NCI-H2081 (cell line): ENCODE measurements at regions not wholly inside any gene's neighbourhood (a gene's known extent, or its start where the extent isn't known, plus 50 kb on each side); places are given as distances from the start of the nearest gene placed in this dataset.

Experiments used
- DNase-seq, 2 experiments: peaks; one replicate each; lab custom pipeline; 2025; lab: John Stamatoyannopoulos, UW

DNA sequence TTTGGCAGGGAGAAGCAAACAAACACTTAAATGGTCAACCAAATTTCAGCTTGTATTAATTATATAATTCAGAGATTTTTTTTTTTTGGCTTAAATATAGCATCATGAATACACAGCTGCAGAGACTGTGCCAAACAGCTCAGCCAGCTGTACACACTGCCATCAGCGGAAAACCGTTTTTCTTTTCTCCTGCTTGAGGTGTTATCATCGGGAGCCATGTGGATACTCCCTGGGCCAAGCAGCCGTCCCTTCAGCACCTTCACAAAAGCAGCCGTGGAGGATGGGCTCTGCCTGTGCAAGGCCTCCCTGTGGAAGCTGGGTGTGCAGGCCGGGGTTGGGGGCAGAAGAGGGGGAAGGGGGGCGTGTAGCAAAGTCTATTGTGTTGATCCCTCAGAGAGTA, 85.0 kb downstream of the NUF2 start:
- peak; percentile 99 to 100 for DNase-seq

DNA sequence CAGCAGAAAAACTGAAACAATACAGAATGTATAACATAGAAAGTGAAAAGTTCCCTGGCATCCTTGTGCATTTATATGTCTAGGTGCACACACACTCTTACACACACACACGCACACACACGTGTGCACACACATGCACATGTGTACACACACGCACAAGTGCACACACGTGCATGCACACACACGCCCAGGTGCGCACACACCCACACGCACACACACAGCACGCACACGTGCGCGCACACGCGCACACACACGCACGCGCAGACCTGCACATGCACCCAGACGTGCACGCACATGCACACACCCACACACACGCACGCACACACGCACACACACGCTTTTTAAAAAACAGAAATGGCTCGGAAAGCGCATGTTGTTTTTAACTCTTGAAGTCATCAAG, 86.5 kb downstream of the NUF2 start:
- DNase-seq = no peak

DNA sequence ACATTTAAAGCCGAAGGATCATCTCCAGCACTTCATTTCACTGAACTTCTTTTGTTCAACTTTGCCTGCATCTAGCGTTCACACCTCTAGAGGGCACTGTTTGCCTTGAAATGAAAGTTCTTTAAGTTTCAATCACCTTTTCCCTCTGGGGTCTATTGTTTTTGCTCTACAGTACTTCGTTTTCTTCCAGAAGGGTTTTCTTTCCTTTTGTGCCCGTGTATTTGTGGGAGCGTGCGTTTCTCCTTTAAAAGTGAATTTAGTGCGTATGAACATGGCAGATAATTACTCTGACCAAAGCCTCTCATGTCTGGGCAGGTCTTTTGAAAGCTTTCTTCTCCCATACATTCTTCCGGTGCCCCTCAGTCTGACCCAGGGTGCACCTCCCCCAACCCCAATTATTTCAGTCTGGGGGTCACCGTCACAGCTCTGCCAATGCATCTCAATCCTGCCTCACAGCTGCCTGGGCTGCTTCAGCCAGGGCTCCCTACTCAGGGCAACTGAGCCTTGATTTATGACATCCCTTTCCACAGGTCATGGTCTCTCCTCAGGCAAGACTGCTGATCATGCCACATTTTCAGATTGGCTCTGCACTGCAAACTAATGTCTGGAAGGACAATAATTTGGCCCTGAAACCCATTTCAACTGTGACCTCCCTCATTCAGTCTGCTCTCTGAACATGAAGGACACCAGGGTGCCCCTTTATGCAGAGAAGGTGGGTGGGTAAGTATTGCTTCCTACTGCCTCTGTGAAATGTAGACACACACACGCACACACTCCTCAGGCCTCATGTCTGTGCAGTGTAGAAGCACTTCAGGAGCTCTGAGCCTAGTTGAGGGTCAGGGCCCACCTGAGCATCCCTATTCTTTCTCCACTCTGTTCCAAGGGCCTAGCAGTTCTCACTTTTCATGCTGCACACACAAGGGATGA, 88.6 kb downstream of the NUF2 start:
- peak; percentile 92 to 93 for DNase-seq

DNA sequence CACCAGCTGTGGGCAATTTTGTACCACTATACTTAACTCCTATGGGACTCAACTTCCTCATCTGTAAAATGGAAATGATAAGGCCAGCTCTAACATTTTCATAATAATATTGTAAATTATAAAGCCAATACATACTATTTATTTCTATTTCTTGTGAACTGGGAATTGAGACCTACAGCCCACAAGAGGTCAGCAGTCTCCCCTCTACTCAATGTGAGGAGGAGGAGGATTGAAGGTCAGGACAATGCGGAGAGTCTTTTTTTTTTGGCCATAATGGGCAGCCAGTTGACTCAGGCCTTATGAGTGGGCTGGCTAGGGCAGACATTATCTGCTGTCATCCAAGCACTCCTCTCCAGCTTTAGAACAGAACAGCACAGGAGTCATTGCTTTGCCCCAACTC, 90.5 kb downstream of the NUF2 start:
- no peak for DNase-seq

- DNase-seq = no peak
Measured at GRCh38 chr1:163414778-163415177, 93.0 kb downstream of the NUF2 start.

DNA sequence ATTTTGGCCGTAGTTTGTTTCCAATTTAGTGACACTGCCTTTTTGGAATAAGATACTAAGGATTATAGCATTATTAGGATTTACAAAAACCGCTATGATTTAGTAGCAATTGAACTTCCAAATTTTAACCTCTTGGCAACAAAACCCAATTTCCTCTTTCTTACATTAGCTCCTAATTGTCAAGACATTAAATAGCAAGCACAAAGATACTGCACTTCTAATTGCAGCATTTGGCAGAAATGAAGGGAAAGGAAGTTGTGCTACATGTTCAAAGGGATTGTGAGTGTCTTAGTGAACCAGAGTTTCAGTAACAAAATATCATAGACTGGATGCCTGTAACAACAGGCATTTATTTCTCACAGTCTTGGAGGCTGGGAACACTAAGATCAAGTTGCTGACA, 99.9 kb downstream of the NUF2 start:
- DNase-seq = no peak

- no peak for DNase-seq
Measured at GRCh38 chr1:163422738-163423404, 101.1 kb downstream of the NUF2 start.

DNA sequence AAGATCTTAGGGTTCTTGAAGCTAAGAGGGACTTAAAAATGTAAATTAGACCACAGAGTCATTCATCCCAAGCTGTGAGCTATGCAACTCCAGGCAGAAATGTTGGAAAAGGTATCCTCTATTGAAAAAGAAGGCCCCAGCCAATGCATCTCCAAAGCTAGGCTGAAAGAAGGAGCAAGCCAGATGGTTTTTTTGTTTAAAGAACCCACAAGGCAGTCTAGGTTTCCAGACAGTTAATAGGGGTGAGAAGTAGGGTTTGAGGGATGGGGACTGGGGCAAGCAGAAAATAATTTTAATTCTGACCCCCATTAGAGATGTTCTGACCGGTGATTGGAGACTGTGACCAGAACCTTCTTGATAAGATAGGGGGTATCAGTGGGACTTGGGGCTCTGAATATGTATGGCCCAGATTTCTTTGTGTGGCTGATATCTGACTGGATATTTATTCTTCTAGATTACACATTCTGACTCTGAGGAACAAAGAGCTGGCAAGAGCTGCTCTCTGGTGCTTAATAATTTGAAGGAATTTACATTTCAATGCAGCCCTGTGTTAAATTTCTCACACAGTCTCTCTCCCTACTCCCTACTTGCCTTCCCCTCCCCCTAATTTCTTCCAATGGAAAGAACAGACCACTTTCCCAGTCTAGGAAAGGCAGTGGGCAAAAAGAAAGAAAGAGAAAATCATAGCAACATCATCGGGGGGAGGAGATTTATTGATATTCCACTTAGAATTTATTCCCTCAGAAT, 104.9 kb downstream of the NUF2 start:
- DNase-seq = no peak

DNA sequence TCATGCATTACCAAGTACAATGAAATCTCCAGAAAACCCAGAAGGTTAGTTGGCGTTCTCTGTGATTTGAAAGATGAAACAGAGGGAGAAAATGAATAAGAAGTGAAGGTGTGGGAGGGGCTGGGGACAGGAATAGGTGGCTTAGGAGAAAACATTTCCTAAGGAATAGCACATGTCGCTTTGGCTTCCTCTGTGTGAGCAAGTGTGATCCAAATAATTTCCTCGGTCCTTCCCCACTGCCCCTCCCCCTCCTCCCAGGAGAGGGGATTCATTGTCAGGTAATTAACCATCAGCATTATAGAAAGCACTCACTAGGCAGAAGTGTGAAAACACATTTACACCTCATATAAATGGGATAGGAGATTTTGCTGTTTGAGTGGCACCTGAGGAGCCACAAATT, 105.5 kb downstream of the NUF2 start:
- no peak for DNase-seq

DNA sequence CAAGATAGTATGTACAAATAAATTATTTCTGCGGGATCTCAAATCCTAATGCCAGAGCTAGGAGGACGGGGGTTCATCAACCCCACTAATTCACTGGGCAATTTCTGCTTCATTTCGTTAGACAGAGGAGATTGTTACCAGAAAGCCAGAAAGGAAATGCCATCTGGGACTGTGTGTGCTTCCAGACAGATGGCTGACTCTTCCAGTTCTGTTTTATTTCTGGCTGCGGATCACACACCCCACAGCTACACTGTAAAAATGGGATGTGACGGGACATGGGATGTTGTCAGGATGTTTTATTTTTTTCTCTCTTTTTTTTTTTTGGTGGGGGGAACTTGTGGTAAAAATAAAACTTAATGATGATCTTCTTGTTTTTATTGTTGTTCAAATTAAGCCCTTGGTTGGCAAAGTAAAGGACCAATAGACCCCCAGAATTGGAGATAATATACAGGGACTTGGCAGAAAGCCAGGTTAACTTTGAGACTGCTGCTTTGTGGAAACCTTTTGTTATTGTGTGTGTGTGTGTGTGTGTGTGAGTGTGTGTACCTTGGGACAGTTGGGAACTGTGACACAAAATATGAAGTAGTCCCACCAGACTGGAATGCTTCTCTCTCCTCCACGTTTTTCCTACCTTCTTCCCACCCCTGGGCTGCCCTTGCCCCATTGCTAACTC, 114.5 kb downstream of the NUF2 start:
- no peak for DNase-seq

GRCh38 chr1:163439471-163439870, 117.7 kb downstream of the NUF2 start:
- no peak for DNase-seq

- DNase-seq = no peak
Measured at GRCh38 chr1:163440090-163440489, 118.3 kb downstream of the NUF2 start.

DNA sequence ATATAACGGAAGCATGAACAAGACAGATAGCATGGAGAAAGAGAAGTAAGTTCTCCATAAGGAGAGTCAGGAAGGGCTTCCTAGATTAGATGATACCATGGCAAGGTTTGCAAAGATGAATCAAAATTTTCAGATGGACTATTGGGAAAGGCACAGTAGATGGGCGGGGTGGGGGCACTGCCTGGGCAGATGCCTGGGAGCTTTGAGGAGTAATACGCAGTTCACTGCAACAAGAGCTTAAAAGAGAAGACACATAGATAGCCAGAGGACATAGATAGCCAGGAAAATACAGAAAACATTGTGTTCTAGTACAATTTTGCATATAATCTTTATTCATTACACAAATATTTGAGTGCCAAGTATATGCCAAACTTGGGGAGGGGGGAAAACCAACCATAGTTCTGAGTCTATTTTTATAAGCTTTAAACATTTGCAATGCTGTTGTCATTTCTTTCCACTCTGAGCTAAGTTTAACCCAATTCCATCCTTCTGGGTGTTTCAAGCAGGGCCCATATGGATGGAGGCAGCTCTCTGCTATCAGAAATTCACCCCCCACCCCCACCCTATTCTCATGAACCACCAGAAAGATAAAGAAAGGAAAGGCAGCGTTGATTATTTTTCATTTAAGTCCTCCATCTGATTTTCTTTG, 120.6 kb downstream of the NUF2 start:
- no peak for DNase-seq

GRCh38 chr1:163442895-163443294, 121.1 kb downstream of the NUF2 start:
- DNase-seq = peak in 1 of 2 experiments; percentile 15

- DNase-seq = no peak
Measured at GRCh38 chr1:163443863-163444262, 122.1 kb downstream of the NUF2 start.

- DNase-seq = no peak
Measured at GRCh38 chr1:163444665-163445064, 122.9 kb downstream of the NUF2 start.

- no peak for DNase-seq
Measured at GRCh38 chr1:163450986-163451385, 129.2 kb downstream of the NUF2 start.

GRCh38 chr1:163459539-163459938, 137.8 kb downstream of the NUF2 start:
- DNase-seq = no peak

GRCh38 chr1:163467289-163467688, 145.5 kb downstream of the NUF2 start:
- no peak for DNase-seq

- DNase-seq = peak; percentile 95 to 99
Measured at GRCh38 chr1:163471779-163472650, 150.3 kb downstream of the NUF2 start.
